ENCODE measurements at regions not wholly inside any gene's neighbourhood (a gene's known extent, or its start where the extent isn't known, plus 50 kb on each side); places are given as distances from the start of the nearest gene placed in this dataset.
"Not testable (repeated sequence)": the region's sequence is repeated elsewhere in the genome, so short reads cannot be mapped to it uniquely, and the experiment has no call there.

GRCh38 chr13:78875792-78876580 lies 217.0 kb upstream of the OBI1 start:
- no peak for DNase-seq (ENCODE audit: low read depth in 2 of 2)

GRCh38 chr13:78868991-78869390 lies 210.0 kb upstream of the OBI1 start:
- DNase-seq (ENCODE audit: low read depth in 2 of 2), result no peak

- no peak for DNase-seq (ENCODE audit: low read depth in 2 of 2)
Measured at GRCh38 chr13:78867655-78868054, 208.7 kb upstream of the OBI1 start.

- DNase-seq (ENCODE audit: low read depth in 2 of 2), result not testable (repeated sequence)
Measured at GRCh38 chr13:78866076-78866475, 207.1 kb upstream of the OBI1 start.

GRCh38 chr13:78862446-78862845 lies 203.5 kb upstream of the OBI1 start:
- no peak for DNase-seq (ENCODE audit: low read depth in 2 of 2)

- DNase-seq (ENCODE audit: low read depth in 2 of 2), result no peak
Measured at GRCh38 chr13:78852709-78853108, 193.8 kb upstream of the OBI1 start.

- DNase-seq (ENCODE audit: low read depth in 2 of 2), result no peak
Measured at GRCh38 chr13:78845656-78846365, 186.9 kb upstream of the OBI1 start.

GRCh38 chr13:78844106-78844505 lies 185.2 kb upstream of the OBI1 start:
- no peak for DNase-seq (ENCODE audit: low read depth in 2 of 2)

- no peak for DNase-seq (ENCODE audit: low read depth in 2 of 2)
Measured at GRCh38 chr13:78841358-78841963, 182.5 kb upstream of the OBI1 start.

GRCh38 chr13:78836238-78836784 lies 177.4 kb upstream of the OBI1 start:
- no peak for DNase-seq (ENCODE audit: low read depth in 2 of 2)

- DNase-seq (ENCODE audit: low read depth in 2 of 2), result no peak
Measured at GRCh38 chr13:78832461-78832860, 173.5 kb upstream of the OBI1 start.

GRCh38 chr13:78830508-78830907 lies 171.6 kb upstream of the OBI1 start:
- no peak for DNase-seq (ENCODE audit: low read depth in 2 of 2)

GRCh38 chr13:78829821-78830220 lies 170.9 kb upstream of the OBI1 start:
- no peak for DNase-seq (ENCODE audit: low read depth in 2 of 2)

- DNase-seq (ENCODE audit: low read depth in 2 of 2), result no peak
Measured at GRCh38 chr13:78827471-78827870, 168.5 kb upstream of the OBI1 start.

- DNase-seq (ENCODE audit: low read depth in 2 of 2), result no peak
Measured at GRCh38 chr13:78826936-78827335, 168.0 kb upstream of the OBI1 start.

- no peak for DNase-seq (ENCODE audit: low read depth in 2 of 2)
Measured at GRCh38 chr13:78826312-78826711, 167.4 kb upstream of the OBI1 start.

- no peak for DNase-seq (ENCODE audit: low read depth in 2 of 2)
Measured at GRCh38 chr13:78820541-78820940, 161.6 kb upstream of the OBI1 start.

- DNase-seq (ENCODE audit: low read depth in 2 of 2), result no peak
Measured at GRCh38 chr13:78816592-78816991, 157.6 kb upstream of the OBI1 start.

GRCh38 chr13:78816154-78816553 lies 157.2 kb upstream of the OBI1 start:
- no peak for DNase-seq (ENCODE audit: low read depth in 2 of 2)

- no peak for DNase-seq (ENCODE audit: low read depth in 2 of 2)
Measured at GRCh38 chr13:78806457-78806856, 147.5 kb upstream of the OBI1 start.

GRCh38 chr13:78802912-78803311 lies 144.0 kb upstream of the OBI1 start:
- no peak for DNase-seq (ENCODE audit: low read depth in 2 of 2)

- no peak for DNase-seq (ENCODE audit: low read depth in 2 of 2)
Measured at GRCh38 chr13:78787190-78787589, 128.2 kb upstream of the OBI1 start.

GRCh38 chr13:78786459-78786858 lies 127.5 kb upstream of the OBI1 start:
- no peak for DNase-seq (ENCODE audit: low read depth in 2 of 2)

All from stimulated activated CD4-positive, alpha-beta T cell treated with anti-CD3 and anti-CD28 coated beads, Interleukin-15, amount 100 ng/mL, for 48 hours (primary cell).